Stomach (tissue), 8 donors: ENCODE measurements at regions not wholly inside any gene's neighbourhood (a gene's known extent, or its start where the extent isn't known, plus 50 kb on each side); places are given as distances from the start of the nearest gene placed in this dataset.
A peak's percentile ranks its signal among the peaks of the same experiment; 100 is the strongest.

ENCODE experiments used
- DNase-seq, 2 donors: peaks; one replicate each; pipeline versions ENCODE4 v3.0.0 to v3.0.0-alpha.2; 2013 to 2019
- H3K27ac ChIP-seq, 5 donors: fragments of 200-600 bp in 4 of 5; sonication (generic) in 4 of 5; one replicate each; pipeline ENCODE4 v1.5.1; 2013 to 2019; ENCODE audit warnings: mild to moderate bottlenecking in 1 of 5, moderate library complexity in 1 of 5
- H3K27me3 ChIP-seq, 3 donors: fragments of 200-600 bp; sonication (generic); one replicate each; pipeline ENCODE4 v1.5.1; 2017 to 2019; ENCODE audit warnings: mixed run types in 1 of 3
- H3K36me3 ChIP-seq, 4 donors: fragments of 200-600 bp; sonication (generic); 1 replicate in 3 of 4; 2 replicates in 1 of 4; pipeline ENCODE4 v1.5.1; 2016 to 2019
- H3K4me1 ChIP-seq, 4 donors: fragments of 200-600 bp; sonication (generic); one replicate each; pipeline ENCODE4 v1.5.1; 2016 to 2019
- H3K4me3 ChIP-seq, 4 donors: fragments of 200-600 bp; sonication (generic) in 3 of 4; one replicate each; pipeline ENCODE4 v1.5.1; 2016 to 2019; ENCODE audit warnings: mild to moderate bottlenecking in 1 of 4
- H3K9me3 ChIP-seq, 4 donors: fragments of 200-600 bp; sonication (generic); one replicate each; pipeline ENCODE4 v1.5.1; 2016 to 2019
- CTCF ChIP-seq, 7 experiments: fragments of 450-650 bp in 4 of 7; fragments of 200-600 bp in 3 of 7; sonication (generic) in 3 of 7; IDR thresholded peaks; one replicate each; pipeline ENCODE4 v1.5.1; 2016 to 2019; ENCODE audit warnings: antibody characterized with exemption in 7 of 7, control low read depth in 2 of 7, mild to moderate bottlenecking in 1 of 7
- EP300 ChIP-seq: sonication (generic); formaldehyde crosslinking; IDR thresholded peaks from one replicate; pipeline ENCODE4 v1.6.1; 2017; ENCODE audit warnings: antibody characterized with exemption
- POLR2A ChIP-seq, 4 donors: fragments of 450-650 bp; IDR thresholded peaks; one replicate each; pipeline ENCODE4 v1.6.1; 2016; ENCODE audit warnings: antibody characterized with exemption in 4 of 4, control low read depth in 2 of 4, mild to moderate bottlenecking in 1 of 4, moderate library complexity in 1 of 4
- POLR2AphosphoS5 ChIP-seq, 3 donors: sonication (generic); formaldehyde crosslinking; IDR thresholded peaks; one replicate each; pipeline ENCODE4 v1.6.1; 2016; ENCODE audit warnings: antibody characterized with exemption in 3 of 3
- WGBS, 5 donors: extraction: QIAGEN DNeasy Blood & Tissue Kit in 3 of 5; methylation state at CpG; one replicate each; pipeline versions ENCODE4 v1.1.5 to v1.1.7; 2013 to 2018; 5-methylcytosine and 5-hydroxymethylcytosine counted together
- intact Hi-C: fragments of 100-400 bp; cut with DNase I; formaldehyde crosslinking; loops from one replicate; pipeline ENCODE4 v1.15.1; 2023; ENCODE audit warnings: low total_unique reads
- donor health status: healthy with polysubstance abuse.
- donor health status: Bipolar disorder and iron deficiency.
- donor health status: healthy.

- H3K27ac ChIP-seq: no peak overlapping the region
- WGBS, 5 donors: 61 to 79% (median 76%) methylated on average over 2 of the region's 2 CpGs
- H3K4me1 ChIP-seq: peaks cover 0 to 11% (median 2%) of the 10 kb centered on the region in 4 donors
- intact Hi-C loops: loop anchor here (10.0 kb wide), 1 partner anchor 246 kb away; no protein-coding TSS in a partner anchor
- TF ChIP-seq CTCF (IDR thresholded peaks at IDR 0.05) (no peak), POLR2A (IDR thresholded peaks at IDR 0.05) (no peak), EP300 (no peak), POLR2AphosphoS5 (IDR thresholded peaks at IDR 0.05) (no peak)
- no peaks in the 10 kb centered on the region for H3K36me3 ChIP-seq
- no peak overlapping the region for H3K4me3 ChIP-seq
- peaks cover 5 to 76% (median 14%) of the 10 kb centered on the region in 3 donors for H3K27me3 ChIP-seq
- no peak for DNase-seq
- no peaks in the 10 kb centered on the region for H3K9me3 ChIP-seq
Measured at GRCh38 chr6:27760464-27760863, 151.7 kb downstream of the OR2B2 start.

GRCh38 chr6:27759930-27760329 lies 152.3 kb downstream of the OR2B2 start:
- no peak overlapping the region for H3K27ac ChIP-seq
- peaks cover 5 to 70% (median 14%) of the 10 kb centered on the region in 3 donors for H3K27me3 ChIP-seq
- peaks cover 0 to 11% (median 2%) of the 10 kb centered on the region in 4 donors for H3K4me1 ChIP-seq
- no peak overlapping the region for H3K4me3 ChIP-seq
- TF ChIP-seq POLR2A (IDR thresholded peaks at IDR 0.05) (no peak), CTCF (IDR thresholded peaks at IDR 0.05) (no peak), POLR2AphosphoS5 (IDR thresholded peaks at IDR 0.05) (no peak), EP300 (no peak)
- intact Hi-C loops: loop anchor here (10.0 kb wide), 1 partner anchor 245 kb away; no protein-coding TSS in a partner anchor
- 69 to 96% (median 83%) methylated on average over 1 of the region's 1 CpG for WGBS, 5 donors
- no peaks in the 10 kb centered on the region for H3K9me3 ChIP-seq
- DNase-seq: no peak
- no peaks in the 10 kb centered on the region for H3K36me3 ChIP-seq

- DNase-seq: no peak
- Histone ChIP-seq H3K36me3 (no peaks in the 10 kb centered on the region), H3K4me3 (no peak overlapping the region), H3K27me3 (peaks cover 5 to 63% (median 14%) of the 10 kb centered on the region in 3 donors), H3K4me1 (peaks cover 0 to 20% (median 11%) of the 10 kb centered on the region in 4 donors), H3K9me3 (no peaks in the 10 kb centered on the region), H3K27ac (no peak overlapping the region)
- 76 to 84% (median 78%) methylated on average over 10 of the region's 10 CpGs for WGBS, 5 donors
- intact Hi-C loops: no loop called here
- no peak for TF ChIP-seq POLR2A (IDR thresholded peaks at IDR 0.05)
- no peak for TF ChIP-seq POLR2AphosphoS5 (IDR thresholded peaks at IDR 0.05)
- no peak for TF ChIP-seq EP300
- no peak for TF ChIP-seq CTCF (IDR thresholded peaks at IDR 0.05)
Measured at GRCh38 chr6:27758491-27758890, 153.7 kb downstream of the OR2B2 start.

- H3K27ac ChIP-seq: no peak overlapping the region
- H3K4me3 ChIP-seq: peak overlapping the region; percentile 33 to 46 (median 36)
- TF ChIP-seq EP300: no peak
- no peak for TF ChIP-seq POLR2A (IDR thresholded peaks at IDR 0.05)
- TF ChIP-seq POLR2AphosphoS5 (IDR thresholded peaks at IDR 0.05): no peak
- no peak for TF ChIP-seq CTCF (IDR thresholded peaks at IDR 0.05)
- peaks cover 5 to 57% (median 10%) of the 10 kb centered on the region in 3 donors for H3K27me3 ChIP-seq
- H3K9me3 ChIP-seq: no peaks in the 10 kb centered on the region
- H3K4me1 ChIP-seq: peaks cover 0 to 23% (median 15%) of the 10 kb centered on the region in 4 donors
- DNase-seq: peak; percentile 33 to 79
- intact Hi-C loops: no loop called here
- WGBS, 5 donors: 5 to 13% (median 9%) methylated on average over 30 of the region's 30 CpGs
- no peaks in the 10 kb centered on the region for H3K36me3 ChIP-seq
Measured at GRCh38 chr6:27757307-27757706, 154.9 kb downstream of the OR2B2 start.
